GM18499 (cell line): ENCODE measurements at regions not wholly inside any gene's neighbourhood (a gene's known extent, or its start where the extent isn't known, plus 50 kb on each side); places are given as distances from the start of the nearest gene placed in this dataset.

Source experiments
- ATAC-seq: cut with Tn5 transposase; IDR thresholded peaks from one replicate; pipeline ENCODE4 v1.9.1; 2021; ENCODE audit warnings: moderate number of reproducible peaks; ENCODE audit not compliant: insufficient read depth, unreplicated experiment

- ATAC-seq: no peak
Measured at GRCh38 chr2:47315475-47315874, 53.6 kb upstream of the EPCAM start.

- ATAC-seq: no peak
Measured at GRCh38 chr2:47313728-47314127, 55.4 kb upstream of the EPCAM start.

- no peak for ATAC-seq
Measured at GRCh38 chr2:47313141-47313691, 55.9 kb upstream of the EPCAM start.

GRCh38 chr2:47312491-47312850 is 56.6 kb upstream of the EPCAM start:
- no peak for ATAC-seq

GRCh38 chr2:47311764-47312490 is 57.2 kb upstream of the EPCAM start:
- ATAC-seq: no peak

GRCh38 chr2:47310801-47311560 is 58.1 kb upstream of the EPCAM start:
- ATAC-seq: no peak

- peak; percentile 78 for ATAC-seq
Measured at GRCh38 chr2:47309952-47310800, 58.9 kb upstream of the EPCAM start.

GRCh38 chr2:47309472-47309951 is 59.6 kb upstream of the EPCAM start:
- ATAC-seq: peak; percentile 2

- no peak for ATAC-seq
Measured at GRCh38 chr2:47307066-47307465, 62.0 kb upstream of the EPCAM start.

GRCh38 chr2:47304654-47305053 is 64.5 kb upstream of the EPCAM start:
- no peak for ATAC-seq

GRCh38 chr2:47303341-47304148 is 65.6 kb upstream of the EPCAM start:
- ATAC-seq: no peak

GRCh38 chr2:47302308-47302707 is 66.8 kb upstream of the EPCAM start:
- ATAC-seq: no peak

- ATAC-seq: no peak
Measured at GRCh38 chr2:47301731-47302130, 67.4 kb upstream of the EPCAM start.

- peak; percentile 48 for ATAC-seq
Measured at GRCh38 chr2:47301277-47301618, 67.9 kb upstream of the EPCAM start.

GRCh38 chr2:47300609-47301276 is 68.4 kb upstream of the EPCAM start:
- peak; percentile 64 for ATAC-seq

- ATAC-seq: no peak
Measured at GRCh38 chr2:47300081-47300480, 69.0 kb upstream of the EPCAM start.

GRCh38 chr2:47299555-47299954 is 69.6 kb upstream of the EPCAM start:
- ATAC-seq: no peak

- no peak for ATAC-seq
Measured at GRCh38 chr2:47298771-47299170, 70.3 kb upstream of the EPCAM start.

GRCh38 chr2:47297767-47298425 is 71.2 kb upstream of the EPCAM start:
- no peak for ATAC-seq
